GM19397 (cell line): ENCODE measurements at regions not wholly inside any gene's neighbourhood (a gene's known extent, or its start where the extent isn't known, plus 50 kb on each side); places are given as distances from the start of the nearest gene placed in this dataset.
"Not testable (repeated sequence)": the region's sequence is repeated elsewhere in the genome, so short reads cannot be mapped to it uniquely, and the experiment has no call there.

Experiments
- ATAC-seq: cut with Tn5 transposase; IDR thresholded peaks from one replicate; pipeline ENCODE4 v1.9.1; 2021; ENCODE audit warnings: mild to moderate bottlenecking, moderate library complexity; ENCODE audit not compliant: unreplicated experiment

GRCh38 chr2:57465967-57466366 is 580.6 kb upstream of the VRK2 start:
- ATAC-seq, result no peak

GRCh38 chr2:57475391-57475790 is 571.2 kb upstream of the VRK2 start:
- ATAC-seq, result no peak

- ATAC-seq, result no peak
Observed at GRCh38 chr2:57479981-57480380, 566.6 kb upstream of the VRK2 start.

GRCh38 chr2:57488061-57488460 is 558.5 kb upstream of the VRK2 start:
- no peak for ATAC-seq

GRCh38 chr2:57490741-57491140 is 555.9 kb upstream of the VRK2 start:
- ATAC-seq, result no peak

- ATAC-seq, result no peak
Observed at GRCh38 chr2:57491213-57491612, 555.4 kb upstream of the VRK2 start.

- not testable (repeated sequence) for ATAC-seq
Observed at GRCh38 chr2:57493966-57494365, 552.6 kb upstream of the VRK2 start.

GRCh38 chr2:57497489-57498096 is 549.0 kb upstream of the VRK2 start:
- ATAC-seq, result peak; percentile 83

- no peak for ATAC-seq
Observed at GRCh38 chr2:57504787-57505186, 541.8 kb upstream of the VRK2 start.

GRCh38 chr2:57509189-57509588 is 537.4 kb upstream of the VRK2 start:
- no peak for ATAC-seq

- no peak for ATAC-seq
Observed at GRCh38 chr2:57510704-57511103, 535.9 kb upstream of the VRK2 start.

- no peak for ATAC-seq
Observed at GRCh38 chr2:57515366-57515765, 531.2 kb upstream of the VRK2 start.

GRCh38 chr2:57516698-57517340 is 529.8 kb upstream of the VRK2 start:
- peak; percentile 68 for ATAC-seq

- ATAC-seq, result no peak
Observed at GRCh38 chr2:57523304-57523703, 523.3 kb upstream of the VRK2 start.

- ATAC-seq, result no peak
Observed at GRCh38 chr2:57527685-57528084, 518.9 kb upstream of the VRK2 start.

- ATAC-seq, result no peak
Observed at GRCh38 chr2:57528499-57528898, 518.1 kb upstream of the VRK2 start.

- ATAC-seq, result no peak
Observed at GRCh38 chr2:57534358-57534757, 512.2 kb upstream of the VRK2 start.

GRCh38 chr2:57536535-57537231 is 509.9 kb upstream of the VRK2 start:
- ATAC-seq, result no peak

GRCh38 chr2:57539761-57540160 is 506.8 kb upstream of the VRK2 start:
- no peak for ATAC-seq

- ATAC-seq, result no peak
Observed at GRCh38 chr2:57542081-57542480, 504.5 kb upstream of the VRK2 start.

- ATAC-seq, result no peak
Observed at GRCh38 chr2:57543211-57543610, 503.4 kb upstream of the VRK2 start.

GRCh38 chr2:57544624-57545023 is 502.0 kb upstream of the VRK2 start:
- ATAC-seq, result no peak
